ENCODE measurements at regions not wholly inside any gene's neighbourhood (a gene's known extent, or its start where the extent isn't known, plus 50 kb on each side); places are given as distances from the start of the nearest gene placed in this dataset.

- no TSS peak for BruUV-seq (replicated peaks)
- intact Hi-C loops (cut with micrococcal nuclease; ENCODE audit: unreplicated experiment) = no loop called here
- H3K9me3 Mint-ChIP-seq (ENCODE audit: low read depth, unreplicated experiment) = no peaks in the 10 kb centered on the region
- H3K36me3 Mint-ChIP-seq (ENCODE audit: insufficient read depth, unreplicated experiment) = no peaks in the 10 kb centered on the region
- TF ChIP-seq CTCF (IDR thresholded peaks at IDR 0.05; ENCODE audit: unreplicated experiment) = no peak
- H3K27ac Mint-ChIP-seq (ENCODE audit: unreplicated experiment) = no peak overlapping the region
- H3K27me3 Mint-ChIP-seq (ENCODE audit: unreplicated experiment) = peaks cover 77% of the 10 kb centered on the region
- no peak for DNase-seq
- CTCF ChIA-PET = no interaction called here
- no peak overlapping the region for H3K4me3 Mint-ChIP-seq (ENCODE audit: low read depth, unreplicated experiment)
- H3K4me1 Mint-ChIP-seq (ENCODE audit: low read depth, unreplicated experiment) = no peaks in the 10 kb centered on the region
Observed at GRCh38 chr10:104540181-104540580, 100.9 kb upstream of the SORCS3 start.

GRCh38 chr10:104541820-104542219 is 99.3 kb upstream of the SORCS3 start:
- TF ChIP-seq CTCF (IDR thresholded peaks at IDR 0.05; ENCODE audit: unreplicated experiment) = no peak
- no TSS peak for BruUV-seq (replicated peaks)
- H3K4me3 Mint-ChIP-seq (ENCODE audit: low read depth, unreplicated experiment) = no peak overlapping the region
- no peaks in the 10 kb centered on the region for H3K9me3 Mint-ChIP-seq (ENCODE audit: low read depth, unreplicated experiment)
- no peaks in the 10 kb centered on the region for H3K4me1 Mint-ChIP-seq (ENCODE audit: low read depth, unreplicated experiment)
- peaks cover 77% of the 10 kb centered on the region for H3K27me3 Mint-ChIP-seq (ENCODE audit: unreplicated experiment)
- no peak for DNase-seq
- intact Hi-C loops (cut with micrococcal nuclease; ENCODE audit: unreplicated experiment) = no loop called here
- CTCF ChIA-PET = no interaction called here
- H3K27ac Mint-ChIP-seq (ENCODE audit: unreplicated experiment) = no peak overlapping the region
- no peaks in the 10 kb centered on the region for H3K36me3 Mint-ChIP-seq (ENCODE audit: insufficient read depth, unreplicated experiment)

DNA sequence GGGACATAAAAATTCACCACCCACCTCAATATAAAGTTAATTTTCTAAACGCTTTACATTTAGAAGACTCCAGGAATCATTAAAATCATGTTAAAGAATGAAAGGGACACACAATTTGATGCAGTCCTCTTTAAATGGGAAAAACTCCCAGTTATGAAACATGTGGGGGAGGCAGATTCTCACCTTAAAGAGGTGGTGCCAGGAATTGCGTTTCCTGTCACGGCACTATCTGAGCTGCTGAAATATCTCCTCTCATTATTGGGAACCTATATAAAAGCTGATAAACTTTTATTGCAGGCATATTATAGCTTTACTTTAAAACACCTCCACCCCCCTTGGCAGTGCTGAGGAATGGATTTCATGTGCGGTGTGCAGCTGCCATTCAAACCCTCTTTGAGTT is 94.8 kb upstream of the SORCS3 start:
- no peaks in the 10 kb centered on the region for H3K4me1 Mint-ChIP-seq (ENCODE audit: low read depth, unreplicated experiment)
- intact Hi-C loops (cut with micrococcal nuclease; ENCODE audit: unreplicated experiment) = no loop called here
- no peak for TF ChIP-seq CTCF (IDR thresholded peaks at IDR 0.05; ENCODE audit: unreplicated experiment)
- CTCF ChIA-PET = no interaction called here
- H3K9me3 Mint-ChIP-seq (ENCODE audit: low read depth, unreplicated experiment) = no peaks in the 10 kb centered on the region
- H3K36me3 Mint-ChIP-seq (ENCODE audit: insufficient read depth, unreplicated experiment) = no peaks in the 10 kb centered on the region
- no peak overlapping the region for H3K27ac Mint-ChIP-seq (ENCODE audit: unreplicated experiment)
- no peak overlapping the region for H3K4me3 Mint-ChIP-seq (ENCODE audit: low read depth, unreplicated experiment)
- DNase-seq = no peak
- BruUV-seq (replicated peaks) = no TSS peak
- peaks cover 72% of the 10 kb centered on the region for H3K27me3 Mint-ChIP-seq (ENCODE audit: unreplicated experiment)

- CTCF ChIA-PET = no interaction called here
- no peak for DNase-seq
- no TSS peak for BruUV-seq (replicated peaks)
Observed at GRCh38 chr10:104546756-104547155, 94.3 kb upstream of the SORCS3 start.

More at GRCh38 chr10:104546756-104547155, 94.3 kb upstream of the SORCS3 start:
- Mint-ChIP-seq H3K4me3 (ENCODE audit: low read depth, unreplicated experiment) (no peak overlapping the region), H3K4me1 (ENCODE audit: low read depth, unreplicated experiment) (no peaks in the 10 kb centered on the region), H3K36me3 (ENCODE audit: insufficient read depth, unreplicated experiment) (no peaks in the 10 kb centered on the region), H3K9me3 (ENCODE audit: low read depth, unreplicated experiment) (no peaks in the 10 kb centered on the region), H3K27ac (ENCODE audit: unreplicated experiment) (no peak overlapping the region), H3K27me3 (ENCODE audit: unreplicated experiment) (peaks cover 68% of the 10 kb centered on the region)
- intact Hi-C loops (cut with micrococcal nuclease; ENCODE audit: unreplicated experiment) = no loop called here
- TF ChIP-seq CTCF (IDR thresholded peaks at IDR 0.05; ENCODE audit: unreplicated experiment) = no peak
